ENCODE measurements at regions not wholly inside any gene's neighbourhood (a gene's known extent, or its start where the extent isn't known, plus 50 kb on each side); places are given as distances from the start of the nearest gene placed in this dataset.

- no peak for DNase-seq (ENCODE audit: low spot score)
Observed at GRCh38 chr1:220982686-220983085, 103.4 kb downstream of the HLX start.

GRCh38 chr1:220983877-220984635, 104.8 kb downstream of the HLX start:
- DNase-seq (ENCODE audit: low spot score) = no peak

GRCh38 chr1:220990427-220991339, 111.4 kb downstream of the HLX start:
- peak; percentile 42 for DNase-seq (ENCODE audit: low spot score)

- DNase-seq (ENCODE audit: low spot score) = no peak
Observed at GRCh38 chr1:220991506-220991905, 112.3 kb downstream of the HLX start.

GRCh38 chr1:220991959-220992704, 112.9 kb downstream of the HLX start:
- peak; percentile 39 for DNase-seq (ENCODE audit: low spot score)

GRCh38 chr1:220992705-220993052, 113.4 kb downstream of the HLX start:
- DNase-seq (ENCODE audit: low spot score) = no peak

- no peak for DNase-seq (ENCODE audit: low spot score)
Observed at GRCh38 chr1:220994671-220995070, 115.4 kb downstream of the HLX start.

GRCh38 chr1:220997791-220998190, 118.5 kb downstream of the HLX start:
- DNase-seq (ENCODE audit: low spot score) = no peak

GRCh38 chr1:220999872-221000863, 120.9 kb downstream of the HLX start:
- DNase-seq (ENCODE audit: low spot score) = no peak

- DNase-seq (ENCODE audit: low spot score) = no peak
Observed at GRCh38 chr1:221001167-221001566, 121.9 kb downstream of the HLX start.

GRCh38 chr1:221002601-221003000, 123.4 kb downstream of the HLX start:
- no peak for DNase-seq (ENCODE audit: low spot score)

GRCh38 chr1:221011145-221011544, 131.9 kb downstream of the HLX start:
- no peak for DNase-seq (ENCODE audit: low spot score)

GRCh38 chr1:221012120-221012519, 132.9 kb downstream of the HLX start:
- DNase-seq (ENCODE audit: low spot score) = no peak

- no peak for DNase-seq (ENCODE audit: low spot score)
Observed at GRCh38 chr1:221013691-221014660, 134.7 kb downstream of the HLX start.

- DNase-seq (ENCODE audit: low spot score) = no peak
Observed at GRCh38 chr1:221015159-221015790, 136.0 kb downstream of the HLX start.

- DNase-seq (ENCODE audit: low spot score) = no peak
Observed at GRCh38 chr1:221016751-221017150, 137.5 kb downstream of the HLX start.

- DNase-seq (ENCODE audit: low spot score) = no peak
Observed at GRCh38 chr1:221018414-221018813, 139.2 kb downstream of the HLX start.

GRCh38 chr1:221022331-221022730, 143.1 kb downstream of the HLX start:
- DNase-seq (ENCODE audit: low spot score) = peak; percentile 63

- DNase-seq (ENCODE audit: low spot score) = no peak
Observed at GRCh38 chr1:221023482-221023881, 144.2 kb downstream of the HLX start.

GRCh38 chr1:221025501-221025900, 146.3 kb downstream of the HLX start:
- no peak for DNase-seq (ENCODE audit: low spot score)

All from GM03348 (cell line).